HFF-Myc (cell line): ENCODE measurements at regions not wholly inside any gene's neighbourhood (a gene's known extent, or its start where the extent isn't known, plus 50 kb on each side); places are given as distances from the start of the nearest gene placed in this dataset.

Source experiments
- DNase-seq: peaks from one replicate; pipeline ENCODE4 v3.0.0-alpha.2; 2011; ENCODE audit warnings: low read depth; ENCODE audit errors: extremely low read depth
- H3K4me3 ChIP-seq: replicated peaks from 2 replicates; pipeline ENCODE4 v1.5.1; 2011; ENCODE audit warnings: low read depth, mild to moderate bottlenecking, control low read depth, low read length
- CTCF ChIP-seq: IDR thresholded peaks from 2 replicates; pipeline ENCODE4 v1.5.1; 2012; ENCODE audit warnings: mild to moderate bottlenecking, low read depth, low read length, control low read depth; ENCODE audit errors: missing control alignments

DNA sequence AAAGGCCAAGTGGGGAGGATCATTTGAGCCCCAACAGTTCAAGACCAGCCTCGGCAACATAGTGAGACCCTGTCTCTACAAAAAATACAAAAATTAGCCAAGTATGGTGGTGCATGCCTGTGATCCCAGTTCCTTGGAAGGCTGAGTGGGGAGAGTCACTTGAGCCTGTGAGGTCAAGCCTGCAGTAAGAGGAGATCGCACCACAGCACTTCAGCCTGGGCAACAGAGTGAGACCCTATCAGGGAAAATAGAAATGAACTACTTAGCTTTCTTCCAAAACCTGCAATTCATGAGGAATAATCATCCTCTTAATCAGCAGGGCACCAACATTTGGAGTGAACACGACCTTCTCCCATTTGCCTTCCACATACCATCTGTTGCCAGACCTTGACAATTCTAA lies 96.1 kb downstream of the OR2K2 start:
- no peak overlapping the region for H3K4me3 ChIP-seq
- TF ChIP-seq CTCF: no peak
- DNase-seq: no peak

- peak; percentile 11 for DNase-seq
- H3K4me3 ChIP-seq: no peak overlapping the region
- TF ChIP-seq CTCF: no peak
Measured at GRCh38 chr9:111232997-111233790, 96.8 kb downstream of the OR2K2 start.

DNA sequence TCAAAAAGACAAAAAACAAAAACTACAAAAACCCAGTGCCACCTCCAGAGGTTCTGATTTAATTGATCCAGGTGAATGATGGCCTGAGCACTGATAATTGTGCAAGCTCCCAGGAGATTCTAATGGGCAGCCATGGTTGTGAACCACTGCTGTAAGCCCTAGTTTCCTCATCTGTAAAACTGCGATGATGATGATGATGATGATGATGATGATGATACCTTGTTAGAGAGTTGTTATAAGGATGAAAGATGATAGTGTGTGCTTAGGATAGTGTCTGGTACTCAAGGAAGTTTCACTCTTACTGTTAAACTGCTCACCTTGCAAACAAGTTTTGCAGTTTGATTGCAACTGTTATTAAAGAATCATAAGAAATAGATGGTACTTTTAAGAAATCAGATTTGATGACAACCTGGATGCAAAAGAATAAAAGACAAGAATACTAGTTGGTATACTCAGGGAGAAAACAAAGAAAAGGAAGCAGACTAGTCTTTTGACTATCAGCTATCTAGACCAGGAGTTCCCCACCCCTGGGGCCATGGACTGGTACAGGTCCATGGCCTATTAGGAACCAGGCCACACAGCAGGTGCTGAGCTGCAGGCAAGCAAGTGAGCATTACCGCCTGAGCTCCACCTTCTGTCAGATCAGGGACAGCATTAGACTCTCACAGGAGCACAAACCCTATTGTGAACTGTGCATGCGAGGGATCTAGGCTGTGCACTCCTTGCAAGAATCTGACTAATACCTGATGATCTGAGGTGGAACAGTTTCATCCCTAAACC lies 98.0 kb downstream of the OR2K2 start:
- no peak for TF ChIP-seq CTCF
- no peak for DNase-seq
- no peak overlapping the region for H3K4me3 ChIP-seq

GRCh38 chr9:111222757-111223156 lies 107.3 kb downstream of the OR2K2 start:
- H3K4me3 ChIP-seq: no peak overlapping the region
- TF ChIP-seq CTCF: no peak
- DNase-seq: no peak

DNA sequence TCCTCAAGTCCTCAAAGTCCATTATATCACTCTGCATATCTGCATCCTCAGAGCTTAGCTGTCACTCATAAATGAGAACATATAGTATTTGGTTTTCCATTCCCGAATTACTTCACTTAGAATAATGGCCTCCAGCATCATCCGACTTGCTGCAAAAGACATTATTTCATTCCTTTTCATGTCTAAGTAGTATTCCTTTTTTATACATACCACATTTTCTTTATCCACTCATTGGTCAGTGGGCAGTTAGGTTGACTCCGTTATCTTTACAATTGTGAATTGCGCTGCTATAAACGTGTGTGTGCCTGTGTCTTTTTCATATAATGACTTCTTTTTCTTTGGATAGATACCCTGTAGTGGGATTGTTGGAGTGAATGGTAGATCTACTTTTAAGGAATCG lies 117.2 kb downstream of the OR2K2 start:
- H3K4me3 ChIP-seq: no peak overlapping the region
- no peak for DNase-seq
- TF ChIP-seq CTCF: no peak

DNA sequence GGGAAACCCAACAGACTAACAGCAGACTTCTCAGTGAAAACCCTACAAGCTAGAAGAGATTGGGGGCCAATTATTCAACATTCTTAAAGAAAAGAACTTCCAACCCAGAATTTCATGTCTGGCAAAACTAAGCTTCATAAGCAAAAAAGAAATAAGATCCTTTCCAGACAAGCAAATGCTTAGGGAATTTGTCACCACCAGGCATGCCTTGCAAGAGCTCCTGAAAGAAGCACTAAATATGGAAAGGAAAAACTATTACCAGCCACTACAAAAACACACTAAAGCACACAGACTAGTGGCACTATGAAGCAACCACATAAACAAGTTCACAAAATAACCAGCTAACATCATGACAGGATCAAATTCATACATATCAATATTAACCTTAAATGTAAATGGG lies 131.1 kb downstream of the OR2K2 start:
- H3K4me3 ChIP-seq: no peak overlapping the region
- TF ChIP-seq CTCF: no peak
- DNase-seq: no peak
